HepG2 (cell line): ENCODE measurements at regions not wholly inside any gene's neighbourhood (a gene's known extent, or its start where the extent isn't known, plus 50 kb on each side); places are given as distances from the start of the nearest gene placed in this dataset.

ENCODE experiments used
- ATAC-seq: fragments of 200-7000 bp; cut with Tn5 transposase; 3 replicates; pipeline ENCODE4 v1.9.1; 2020; ENCODE audit warnings: mild to moderate bottlenecking, moderate library complexity
- BruUV-seq: library from RNA; stranded (reverse); fragments of 400-500 nt; replicated peaks from 2 replicates; lab custom pipeline; 2021; lab: Mats Ljungman, UMichigan
- CTCF ChIA-PET: fragments of 300-600 bp; formaldehyde crosslinking; extraction: SDS; loops from one replicate; lab custom pipeline; 2021; ENCODE audit warnings: low total read pairs, inconsistent platforms, low intra/inter-chr PET ratio; lab: Yijun Ruan, JAX
- POLR2A ChIA-PET: fragments of 350-600 bp; sonication (Branson Sonifier 250); formaldehyde crosslinking; loops from one replicate; lab custom pipeline; 2020; ENCODE audit warnings: antibody characterized with exemption, inconsistent platforms; lab: Yijun Ruan, JAX
- DNase-seq: peaks from one replicate; pipeline ENCODE4 v3.0.0-alpha.2; 2015; ENCODE audit warnings: low spot score
- FAIRE-seq: peaks from 3 replicates; lab custom pipeline; 2011; peaks lifted over from hg19 to GRCh38; lab: Jason Lieb, UNC
- H2AFZ ChIP-seq: one replicate; pipeline ENCODE4 v1.6.1; 2011; ENCODE audit warnings: low read length, inconsistent platforms
- H3K27ac ChIP-seq: fragments of 300-600 bp; 3 replicates; pipeline ENCODE4 v1.8.0; 2011; ENCODE audit warnings: mixed run types, mild to moderate bottlenecking, mixed read lengths, low read length, inconsistent platforms; ENCODE audit not compliant: insufficient read depth; ENCODE audit errors: extremely low read length
- H3K27me3 ChIP-seq, 2 experiments: fragments of 200-600 bp in 1 of 2; 2 replicates in 1 of 2; 3 replicates in 1 of 2; pipeline versions ENCODE4 v1.6.0 to v1.8.0; 2011; ENCODE audit warnings: low read length in 2 of 2, mild to moderate bottlenecking in 2 of 2, moderate library complexity in 2 of 2, inconsistent platforms in 1 of 2; ENCODE audit not compliant: insufficient read depth in 2 of 2, control insufficient read depth in 1 of 2
- H3K36me3 ChIP-seq, 2 experiments: fragments of 200-600 bp in 1 of 2; replicated peaks in 1 of 2; 2 replicates in 1 of 2; 3 replicates in 1 of 2; pipeline versions ENCODE4 v1.5.1 to v1.8.0; 2011; ENCODE audit warnings: low read length in 2 of 2, inconsistent platforms in 1 of 2; ENCODE audit not compliant: insufficient read depth in 2 of 2, control insufficient read depth in 1 of 2
- H3K4me1 ChIP-seq: 2 replicates; pipeline ENCODE4 v1.5.1; 2012; ENCODE audit warnings: low read length, inconsistent platforms; ENCODE audit not compliant: insufficient read depth
- H3K4me2 ChIP-seq: 2 replicates; pipeline ENCODE4 v1.6.0; 2011; ENCODE audit warnings: low read depth, low read length, inconsistent platforms
- H3K4me3 ChIP-seq, 3 experiments: fragments of 200-600 bp in 1 of 3; sonication (generic), shearing (Covaris generic) in 1 of 3; replicated peaks in 1 of 3; 2 replicates each; pipeline ENCODE4 v1.5.1; 2011 to 2016; ENCODE audit warnings: low read length in 3 of 3, inconsistent platforms in 2 of 3, low read depth in 2 of 3, mild to moderate bottlenecking in 2 of 3, control low read depth in 1 of 3, mixed read lengths in 1 of 3; ENCODE audit not compliant: insufficient read depth in 1 of 3
- H3K79me2 ChIP-seq: one replicate; pipeline ENCODE4 v1.6.1; 2011; ENCODE audit warnings: low read length, inconsistent platforms; ENCODE audit not compliant: insufficient read depth
- H3K9ac ChIP-seq: 2 replicates; pipeline ENCODE4 v1.6.0; 2011; ENCODE audit warnings: mild to moderate bottlenecking, low read depth, low read length, inconsistent platforms; ENCODE audit not compliant: insufficient read depth
- H3K9me3 ChIP-seq: 2 replicates; pipeline ENCODE4 v1.5.1; 2012; ENCODE audit warnings: mild to moderate bottlenecking, low read length
- H4K20me1 ChIP-seq: 2 replicates; pipeline ENCODE4 v1.6.0; 2011; ENCODE audit warnings: inconsistent platforms, mild to moderate bottlenecking, low read length, moderate library complexity; ENCODE audit not compliant: insufficient read depth
- DMAP1 ChIP-seq: IDR thresholded peaks from 2 replicates; pipeline ENCODE4 v1.6.1; 2016
- KDM4B ChIP-seq: sonication (generic); formaldehyde crosslinking; IDR thresholded peaks from 2 replicates; pipeline ENCODE4 v1.4.0; 2020; ENCODE audit warnings: missing genetic modification reagents
- LCORL ChIP-seq, 2 experiments: fragments of 450-650 bp in 1 of 2; sonication (generic) in 1 of 2; formaldehyde crosslinking in 1 of 2; IDR thresholded peaks; 2 replicates each; pipeline versions ENCODE4 v1.5.0 to v1.6.1; 2017 to 2020; ENCODE audit warnings: antibody characterized with exemption in 1 of 2, missing genetic modification reagents in 1 of 2
- MED1 ChIP-seq: sonication (generic); formaldehyde crosslinking; IDR thresholded peaks from 2 replicates; pipeline ENCODE4 v1.4.0; 2020; ENCODE audit warnings: missing genetic modification reagents
- PAF1 ChIP-seq: IDR thresholded peaks from 2 replicates; pipeline ENCODE4 v1.6.1; 2016; ENCODE audit warnings: missing genetic modification reagents, missing compliant biosample characterization
- PHF5A ChIP-seq: IDR thresholded peaks from one replicate; pipeline ENCODE4 v1.6.1; 2018; ENCODE audit warnings: low read depth, missing genetic modification reagents; ENCODE audit not compliant: unreplicated experiment
- POLR2AphosphoS2 ChIP-seq: IDR thresholded peaks from 2 replicates; pipeline ENCODE4 v1.6.1; 2011; ENCODE audit warnings: low read depth, low read length, improper control_type of control experiment
- SRY ChIP-seq: sonication (generic); formaldehyde crosslinking; IDR thresholded peaks from 2 replicates; pipeline ENCODE4 v1.8.0; 2022; ENCODE audit warnings: mild to moderate bottlenecking, missing genetic modification reagents
- TOPORS ChIP-seq: sonication (generic); formaldehyde crosslinking; IDR thresholded peaks from 2 replicates; pipeline ENCODE4 v1.8.0; 2023; ENCODE audit warnings: mild to moderate bottlenecking, missing genetic modification reagents
- ZNF121 ChIP-seq: sonication (generic); formaldehyde crosslinking; IDR thresholded peaks from 2 replicates; pipeline ENCODE4 v1.5.0; 2020; ENCODE audit warnings: mild to moderate bottlenecking, missing genetic modification reagents
- ZNF225 ChIP-seq: sonication (generic); formaldehyde crosslinking; IDR thresholded peaks from 2 replicates; pipeline ENCODE4 v1.4.0; 2020; ENCODE audit warnings: mild to moderate bottlenecking, missing genetic modification reagents
- ZNF274 ChIP-seq: sonication (generic); formaldehyde crosslinking; IDR thresholded peaks from 2 replicates; pipeline ENCODE4 v1.5.1; 2020; ENCODE audit warnings: mild to moderate bottlenecking, missing genetic modification reagents
- ZNF530 ChIP-seq: sonication (generic); formaldehyde crosslinking; IDR thresholded peaks from 2 replicates; pipeline ENCODE4 v1.5.0; 2020; ENCODE audit warnings: low read depth, mild to moderate bottlenecking, missing genetic modification reagents
- ZNF564 ChIP-seq: sonication (generic); formaldehyde crosslinking; IDR thresholded peaks from 2 replicates; pipeline ENCODE4 v1.8.1; 2023; ENCODE audit warnings: mild to moderate bottlenecking, missing genetic modification reagents
- ZNF775 ChIP-seq: sonication (generic); formaldehyde crosslinking; IDR thresholded peaks from 2 replicates; pipeline ENCODE4 v1.4.0; 2020; ENCODE audit warnings: missing genetic modification reagents, mild to moderate bottlenecking, moderate library complexity, borderline replicate concordance
- ZSCAN25 ChIP-seq: sonication (generic); formaldehyde crosslinking; IDR thresholded peaks from 2 replicates; pipeline ENCODE4 v1.8.0; 2022; ENCODE audit warnings: mild to moderate bottlenecking, missing genetic modification reagents
- WGBS: methylation state at CpG from one replicate; pipeline ENCODE4 v1.1.6; 2017; ENCODE audit warnings: low lambda C conversion rate; 5-methylcytosine and 5-hydroxymethylcytosine counted together
- in situ Hi-C: cut with HindIII; loops from 2 replicates; pipeline ENCODE4 v1.10.0; 2017; ENCODE audit warnings: low pct_unique_long_range_greater_than_20kb; ENCODE audit not compliant: extremely low pct_ligation_motif_present
- intact Hi-C: fragments of 100-400 bp; cut with micrococcal nuclease; formaldehyde crosslinking; loops from one replicate; pipeline ENCODE4 v1.10.0; 2022; ENCODE audit not compliant: unreplicated experiment
- TF ChIP-seq, protein P1 (sequence below): sonication (generic); formaldehyde crosslinking; IDR thresholded peaks from 2 replicates; pipeline ENCODE4 v1.4.0; 2020; ENCODE audit warnings: mild to moderate bottlenecking, low read depth, missing genetic modification reagents
- TF ChIP-seq, protein P2 (sequence below): IDR thresholded peaks from 2 replicates; pipeline ENCODE4 v1.6.1; 2016; ENCODE audit warnings: low read depth, control low read depth
- TF ChIP-seq, protein P3 (sequence below): sonication (generic); formaldehyde crosslinking; IDR thresholded peaks from 2 replicates; pipeline ENCODE4 v1.9.0; 2021; ENCODE audit warnings: missing genetic modification reagents, mild to moderate bottlenecking, borderline replicate concordance
- TF ChIP-seq, protein P4 (sequence below): sonication (generic); formaldehyde crosslinking; conservative IDR thresholded peaks from 2 replicates; pipeline ENCODE4 v1.8.0; 2022; ENCODE audit warnings: mild to moderate bottlenecking, moderate library complexity, missing genetic modification reagents

DNA sequence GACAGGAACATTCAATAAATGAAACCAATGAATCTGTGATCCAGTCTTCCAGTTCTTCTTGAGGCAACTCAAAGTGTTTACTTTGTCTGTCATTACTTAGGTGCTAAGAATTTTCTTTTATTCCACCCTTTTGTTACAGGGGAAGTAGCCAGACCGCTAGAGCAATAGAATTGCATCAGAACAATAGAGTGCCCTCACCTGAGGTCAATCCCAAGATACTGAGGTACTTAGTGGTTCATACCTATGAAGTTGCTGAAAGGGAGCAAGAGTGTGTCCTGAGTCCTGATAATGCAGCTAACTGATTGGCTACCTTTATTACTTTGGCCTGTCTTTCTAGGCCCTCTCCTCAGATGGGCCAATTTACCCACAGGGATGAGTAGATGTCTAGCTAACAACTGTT, 359.4 kb upstream of the KCNH7 start:
- Histone ChIP-seq H3K79me2 (no peaks in the 10 kb centered on the region), H3K9ac (no peak overlapping the region)
- ChIA-PET CTCF (no interaction called here), POLR2A (no interaction called here)
- no TSS peak for BruUV-seq
- TF ChIP-seq PAF1 (CRISPR knock-in tag) (no peak), PHF5A (CRISPR knock-in tag) (no peak), ZNF775 (no peak), MED1 (no peak), DMAP1 (CRISPR knock-in tag) (no peak), POLR2AphosphoS2 (no peak), ZSCAN25 (CRISPR knock-in tag) (no peak), ZNF530 (no peak), ZNF564 (CRISPR knock-in tag) (no peak), ZNF225 (no peak), ZNF121 (CRISPR knock-in tag) (no peak), LCORL (IDR thresholded peaks at IDR 0.05) (no peak), LCORL (CRISPR knock-in tag; IDR thresholded peaks at IDR 0.05) (no peak), ZNF274 (no peak), SRY (CRISPR knock-in tag) (no peak), TOPORS (CRISPR knock-in tag) (no peak), KDM4B (CRISPR knock-in tag) (no peak)
- TF ChIP-seq, protein P1, sequence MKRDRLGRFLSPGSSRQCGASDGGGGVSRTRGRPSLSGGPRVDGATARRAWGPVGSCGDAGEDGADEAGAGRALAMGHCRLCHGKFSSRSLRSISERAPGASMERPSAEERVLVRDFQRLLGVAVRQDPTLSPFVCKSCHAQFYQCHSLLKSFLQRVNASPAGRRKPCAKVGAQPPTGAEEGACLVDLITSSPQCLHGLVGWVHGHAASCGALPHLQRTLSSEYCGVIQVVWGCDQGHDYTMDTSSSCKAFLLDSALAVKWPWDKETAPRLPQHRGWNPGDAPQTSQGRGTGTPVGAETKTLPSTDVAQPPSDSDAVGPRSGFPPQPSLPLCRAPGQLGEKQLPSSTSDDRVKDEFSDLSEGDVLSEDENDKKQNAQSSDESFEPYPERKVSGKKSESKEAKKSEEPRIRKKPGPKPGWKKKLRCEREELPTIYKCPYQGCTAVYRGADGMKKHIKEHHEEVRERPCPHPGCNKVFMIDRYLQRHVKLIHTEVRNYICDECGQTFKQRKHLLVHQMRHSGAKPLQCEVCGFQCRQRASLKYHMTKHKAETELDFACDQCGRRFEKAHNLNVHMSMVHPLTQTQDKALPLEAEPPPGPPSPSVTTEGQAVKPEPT: no peak
- TF ChIP-seq, protein P2, sequence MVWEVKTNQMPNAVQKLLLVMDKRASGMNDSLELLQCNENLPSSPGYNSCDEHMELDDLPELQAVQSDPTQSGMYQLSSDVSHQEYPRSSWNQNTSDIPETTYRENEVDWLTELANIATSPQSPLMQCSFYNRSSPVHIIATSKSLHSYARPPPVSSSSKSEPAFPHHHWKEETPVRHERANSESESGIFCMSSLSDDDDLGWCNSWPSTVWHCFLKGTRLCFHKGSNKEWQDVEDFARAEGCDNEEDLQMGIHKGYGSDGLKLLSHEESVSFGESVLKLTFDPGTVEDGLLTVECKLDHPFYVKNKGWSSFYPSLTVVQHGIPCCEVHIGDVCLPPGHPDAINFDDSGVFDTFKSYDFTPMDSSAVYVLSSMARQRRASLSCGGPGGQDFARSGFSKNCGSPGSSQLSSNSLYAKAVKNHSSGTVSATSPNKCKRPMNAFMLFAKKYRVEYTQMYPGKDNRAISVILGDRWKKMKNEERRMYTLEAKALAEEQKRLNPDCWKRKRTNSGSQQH: no peak
- TF ChIP-seq, protein P3, sequence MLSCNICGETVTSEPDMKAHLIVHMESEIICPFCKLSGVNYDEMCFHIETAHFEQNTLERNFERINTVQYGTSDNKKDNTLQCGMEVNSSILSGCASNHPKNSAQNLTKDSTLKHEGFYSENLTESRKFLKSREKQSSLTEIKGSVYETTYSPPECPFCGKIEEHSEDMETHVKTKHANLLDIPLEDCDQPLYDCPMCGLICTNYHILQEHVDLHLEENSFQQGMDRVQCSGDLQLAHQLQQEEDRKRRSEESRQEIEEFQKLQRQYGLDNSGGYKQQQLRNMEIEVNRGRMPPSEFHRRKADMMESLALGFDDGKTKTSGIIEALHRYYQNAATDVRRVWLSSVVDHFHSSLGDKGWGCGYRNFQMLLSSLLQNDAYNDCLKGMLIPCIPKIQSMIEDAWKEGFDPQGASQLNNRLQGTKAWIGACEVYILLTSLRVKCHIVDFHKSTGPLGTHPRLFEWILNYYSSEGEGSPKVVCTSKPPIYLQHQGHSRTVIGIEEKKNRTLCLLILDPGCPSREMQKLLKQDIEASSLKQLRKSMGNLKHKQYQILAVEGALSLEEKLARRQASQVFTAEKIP (CRISPR knock-in tag): no peak
- TF ChIP-seq, protein P4, sequence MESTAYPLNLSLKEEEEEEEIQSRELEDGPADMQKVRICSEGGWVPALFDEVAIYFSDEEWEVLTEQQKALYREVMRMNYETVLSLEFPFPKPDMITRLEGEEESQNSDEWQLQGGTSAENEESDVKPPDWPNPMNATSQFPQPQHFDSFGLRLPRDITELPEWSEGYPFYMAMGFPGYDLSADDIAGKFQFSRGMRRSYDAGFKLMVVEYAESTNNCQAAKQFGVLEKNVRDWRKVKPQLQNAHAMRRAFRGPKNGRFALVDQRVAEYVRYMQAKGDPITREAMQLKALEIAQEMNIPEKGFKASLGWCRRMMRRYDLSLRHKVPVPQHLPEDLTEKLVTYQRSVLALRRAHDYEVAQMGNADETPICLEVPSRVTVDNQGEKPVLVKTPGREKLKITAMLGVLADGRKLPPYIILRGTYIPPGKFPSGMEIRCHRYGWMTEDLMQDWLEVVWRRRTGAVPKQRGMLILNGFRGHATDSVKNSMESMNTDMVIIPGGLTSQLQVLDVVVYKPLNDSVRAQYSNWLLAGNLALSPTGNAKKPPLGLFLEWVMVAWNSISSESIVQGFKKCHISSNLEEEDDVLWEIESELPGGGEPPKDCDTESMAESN (CRISPR knock-in tag): no peak
- TF ChIP-seq, all 625 proteins: peak for 0
- ATAC-seq (no peak), DNase-seq (no peak), FAIRE-seq (no peak)
- intact Hi-C loops (loop anchor here (10.0 kb wide), 1 partner anchor 147 kb away; no protein-coding TSS in a partner anchor), in situ Hi-C loops (loop anchor here (10.0 kb wide), 1 partner anchor 867 kb away; no protein-coding TSS in a partner anchor)
- Histone ChIP-seq H3K36me3 (no peaks in the 10 kb centered on the region), H2AFZ (no peak overlapping the region), H3K27ac (no peak overlapping the region), H3K4me1 (no peaks in the 10 kb centered on the region), H4K20me1 (no peaks in the 10 kb centered on the region), H3K4me3 (no peak overlapping the region), H3K4me2 (no peak overlapping the region), H3K9me3 (no peaks in the 10 kb centered on the region), H3K27me3 (no peaks in the 10 kb centered on the region)
- WGBS: 12% methylated on average over 1 of the region's 1 CpG
